GM18520 (cell line): ENCODE measurements at regions not wholly inside any gene's neighbourhood (a gene's known extent, or its start where the extent isn't known, plus 50 kb on each side); places are given as distances from the start of the nearest gene placed in this dataset.
"Not testable (repeated sequence)": the region's sequence is repeated elsewhere in the genome, so short reads cannot be mapped to it uniquely, and the experiment has no call there.

Experiments
- ATAC-seq: cut with Tn5 transposase; IDR thresholded peaks from one replicate; pipeline ENCODE4 v1.9.1; 2021; ENCODE audit not compliant: unreplicated experiment

- ATAC-seq, result no peak
These were observed 67.8 kb upstream of the UXS1 start for GRCh38 chr2:106261871-106262321.

- ATAC-seq, result not testable (repeated sequence)
These were observed 64.8 kb upstream of the UXS1 start for GRCh38 chr2:106258859-106259258.

GRCh38 chr2:106257830-106258229, 63.7 kb upstream of the UXS1 start:
- no peak for ATAC-seq

GRCh38 chr2:106257135-106257534, 63.0 kb upstream of the UXS1 start:
- ATAC-seq, result no peak

- ATAC-seq, result not testable (repeated sequence)
These were observed 55.2 kb upstream of the UXS1 start for GRCh38 chr2:106249157-106249828.

- not testable (repeated sequence) for ATAC-seq
These were observed 54.5 kb upstream of the UXS1 start for GRCh38 chr2:106248548-106249151.
